Testis (tissue), 2 donors: ENCODE measurements at regions not wholly inside any gene's neighbourhood (a gene's known extent, or its start where the extent isn't known, plus 50 kb on each side); places are given as distances from the start of the nearest gene placed in this dataset.

Experiments used
- DNase-seq: peaks from one replicate; pipeline ENCODE4 v3.0.0-alpha.2; 2019
- H3K27ac ChIP-seq, 2 donors: fragments of 200-600 bp; sonication (generic); one replicate each; pipeline ENCODE4 v1.5.1; 2019
- H3K27me3 ChIP-seq: fragments of 200-600 bp; sonication (generic); one replicate; pipeline ENCODE4 v1.5.1; 2019
- H3K36me3 ChIP-seq: fragments of 200-600 bp; sonication (generic); one replicate; pipeline ENCODE4 v1.5.1; 2017; ENCODE audit warnings: low read depth; ENCODE audit errors: missing control alignments
- H3K4me1 ChIP-seq: fragments of 200-600 bp; sonication (generic); one replicate; pipeline ENCODE4 v1.5.1; 2019
- H3K4me3 ChIP-seq, 2 donors: fragments of 200-600 bp; sonication (generic); one replicate each; pipeline ENCODE4 v1.5.1; 2017 to 2019
- H3K9me3 ChIP-seq: fragments of 200-600 bp; sonication (generic); one replicate; pipeline ENCODE4 v1.5.1; 2017
- CTCF ChIP-seq, 3 experiments: fragments of 450-650 bp in 2 of 3; fragments of 200-600 bp in 1 of 3; sonication (generic) in 1 of 3; IDR thresholded peaks; one replicate each; pipeline ENCODE4 v1.5.1; 2016 to 2019; ENCODE audit warnings: antibody characterized with exemption in 3 of 3, mild to moderate bottlenecking in 2 of 3, moderate library complexity in 1 of 3
- POLR2A ChIP-seq: fragments of 450-650 bp; IDR thresholded peaks from one replicate; pipeline ENCODE4 v1.6.1; 2017; ENCODE audit warnings: antibody characterized with exemption, mild to moderate bottlenecking, moderate library complexity
- WGBS, 2 donors: methylation state at CpG; one replicate each; pipeline ENCODE4 v1.1.5; 2018; 5-methylcytosine and 5-hydroxymethylcytosine counted together
- intact Hi-C: fragments of 100-400 bp; cut with DNase I; formaldehyde crosslinking; loops from one replicate; pipeline ENCODE4 v1.15.1; 2023; ENCODE audit warnings: low total_unique reads

DNA sequence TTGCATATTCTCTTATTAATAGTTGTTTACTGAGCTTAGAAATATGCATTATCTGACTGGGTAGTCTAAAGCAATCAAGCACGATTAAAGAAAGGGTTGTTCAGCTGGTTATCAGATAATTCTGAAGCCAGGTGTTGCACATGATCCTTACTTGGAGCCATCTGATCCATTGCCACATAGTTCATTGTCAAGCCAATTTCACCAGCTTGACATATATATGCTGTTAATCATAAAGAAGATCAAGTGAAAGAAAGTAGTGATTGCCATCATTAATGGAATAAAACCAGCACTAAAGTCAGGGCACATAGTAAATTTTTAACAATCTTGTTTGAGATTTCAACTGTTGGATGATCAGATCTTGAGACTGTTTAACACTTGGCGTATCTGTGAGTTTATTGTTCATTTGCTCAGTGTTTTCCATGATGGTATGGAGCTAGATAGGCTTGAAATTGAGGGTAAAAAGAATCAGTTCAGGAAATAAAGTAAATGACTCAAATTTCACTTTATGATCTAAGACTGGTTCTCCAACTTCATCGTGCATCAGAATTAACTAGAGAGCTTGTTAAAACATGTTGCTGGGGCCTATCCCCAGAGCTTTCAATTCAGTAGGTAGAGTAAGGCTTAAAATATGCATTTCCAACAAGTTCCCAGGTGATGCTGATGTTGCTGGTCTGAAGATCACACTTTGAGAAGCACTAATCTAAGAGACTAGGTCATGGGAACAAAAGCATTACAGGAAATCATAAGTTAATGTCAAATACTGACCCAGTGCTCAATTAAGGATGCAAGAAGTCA, 539.6 kb downstream of the SATB2 start:
- TF ChIP-seq POLR2A (no peak), CTCF (IDR thresholded peaks at IDR 0.05) (no peak)
- no peaks in the 10 kb centered on the region for H3K36me3 ChIP-seq
- no peaks in the 10 kb centered on the region for H3K27me3 ChIP-seq
- intact Hi-C loops, result no loop called here
- 90 to 92% methylated on average over 3 of the region's 3 CpGs for WGBS, 2 donors
- no peak for DNase-seq
- H3K9me3 ChIP-seq, result no peaks in the 10 kb centered on the region
- no peak overlapping the region for H3K27ac ChIP-seq
- H3K4me1 ChIP-seq, result no peaks in the 10 kb centered on the region
- no peak overlapping the region for H3K4me3 ChIP-seq

DNA sequence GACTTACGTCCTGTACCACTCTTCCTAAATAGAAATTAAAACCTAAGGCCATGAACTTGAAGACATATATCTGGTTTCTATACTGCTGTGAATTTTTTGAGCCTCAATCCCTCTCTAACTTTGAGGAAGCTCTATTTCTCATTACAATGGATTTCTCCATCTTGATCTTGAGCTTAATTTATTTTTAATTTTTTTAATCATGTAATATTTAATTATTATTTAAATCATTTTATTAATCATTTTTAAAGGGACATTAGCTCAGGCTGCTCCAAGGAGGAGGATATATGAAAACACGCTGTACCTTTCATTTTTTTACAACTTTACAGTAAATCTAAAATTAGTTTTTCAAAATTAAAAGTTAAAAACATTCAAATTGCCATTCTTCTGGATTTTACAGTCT, 540.5 kb downstream of the SATB2 start:
- intact Hi-C loops, result no loop called here

DNA sequence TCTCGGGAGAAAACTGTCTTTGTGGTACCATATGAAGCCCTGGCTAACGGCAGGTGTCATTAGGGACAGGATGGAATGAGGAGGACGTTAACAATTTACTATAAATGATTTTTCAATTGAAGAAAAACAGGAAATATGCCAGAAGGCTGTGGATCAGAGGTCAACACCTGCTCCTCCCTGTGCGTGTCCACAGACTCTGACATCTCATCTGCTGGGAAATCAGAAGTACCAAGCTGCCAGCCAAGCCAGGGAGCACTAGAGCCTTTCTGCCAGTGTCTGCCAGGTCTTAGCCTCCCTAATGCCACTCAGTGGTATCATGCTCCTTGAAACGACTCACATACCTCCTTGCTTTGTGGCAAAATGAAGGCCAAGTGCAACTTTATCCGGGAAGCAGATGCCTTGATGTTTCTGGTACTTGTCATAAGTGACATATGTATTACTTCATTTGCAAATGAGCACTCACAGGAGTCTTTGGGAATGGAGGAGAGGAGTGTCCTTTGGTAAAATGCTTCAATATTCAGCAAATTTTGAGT, 541.1 kb downstream of the SATB2 start:
- no peak for DNase-seq
- Histone ChIP-seq H3K9me3 (no peaks in the 10 kb centered on the region), H3K4me1 (no peaks in the 10 kb centered on the region), H3K4me3 (no peak overlapping the region), H3K36me3 (no peaks in the 10 kb centered on the region), H3K27ac (no peak overlapping the region), H3K27me3 (no peaks in the 10 kb centered on the region)
- intact Hi-C loops, result no loop called here
- TF ChIP-seq CTCF (IDR thresholded peaks at IDR 0.05), result no peak
- 53 to 61% methylated on average over 6 of the region's 6 CpGs for WGBS, 2 donors

More for the DNA sequence above, 540.5 kb downstream of the SATB2 start:
- Histone ChIP-seq H3K4me1 (no peaks in the 10 kb centered on the region), H3K4me3 (no peak overlapping the region), H3K9me3 (no peaks in the 10 kb centered on the region), H3K27me3 (no peaks in the 10 kb centered on the region), H3K36me3 (no peaks in the 10 kb centered on the region), H3K27ac (no peak overlapping the region)
- TF ChIP-seq POLR2A, result no peak
- TF ChIP-seq CTCF (IDR thresholded peaks at IDR 0.05), result no peak
- no peak for DNase-seq
- WGBS, 2 donors, result 70 to 77% methylated on average over 2 of the region's 2 CpGs

DNA sequence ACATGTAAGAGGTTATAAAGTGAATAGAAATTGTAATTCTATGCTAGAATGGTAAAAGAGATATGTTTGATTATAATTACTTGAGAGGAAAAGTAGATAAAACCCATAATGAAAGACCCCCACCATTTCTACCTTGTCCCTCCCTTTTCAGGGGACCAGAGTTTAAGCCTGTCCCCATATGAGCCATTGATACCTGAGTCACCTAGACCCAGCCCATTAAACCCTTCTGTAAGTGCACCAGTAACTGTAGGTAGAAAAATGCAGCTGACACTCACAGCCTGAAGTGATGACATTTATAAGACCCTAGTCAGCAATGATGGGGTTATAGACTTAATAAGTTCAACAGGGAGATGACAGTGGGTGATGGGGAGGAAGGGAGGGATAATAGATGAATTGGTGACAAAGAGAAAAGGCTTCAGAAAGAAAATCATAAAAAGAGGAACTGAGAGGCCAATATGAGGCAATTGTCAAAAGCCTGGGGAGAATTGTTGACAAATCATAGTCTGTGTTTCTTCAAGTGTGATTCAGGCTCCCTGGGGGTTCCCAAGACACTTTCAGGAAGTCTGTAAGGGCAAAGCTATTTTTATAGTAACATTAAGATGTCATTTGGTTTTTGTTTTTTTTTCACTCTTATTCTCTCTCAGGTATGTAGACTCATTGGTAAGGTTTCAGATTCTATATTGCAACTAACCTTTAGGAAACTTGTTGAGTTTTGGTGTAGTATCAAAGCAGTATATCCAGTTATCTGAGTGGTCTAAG, 544.2 kb downstream of the SATB2 start:
- H3K27ac ChIP-seq, result no peak overlapping the region
- H3K9me3 ChIP-seq, result no peaks in the 10 kb centered on the region
- TF ChIP-seq POLR2A (no peak), CTCF (IDR thresholded peaks at IDR 0.05) (no peak)
- intact Hi-C loops, result no loop called here
- DNase-seq, result no peak
- no peaks in the 10 kb centered on the region for H3K27me3 ChIP-seq
- no peaks in the 10 kb centered on the region for H3K4me1 ChIP-seq
- no peak overlapping the region for H3K4me3 ChIP-seq
- no peaks in the 10 kb centered on the region for H3K36me3 ChIP-seq
